HCT116 (cell line): ENCODE measurements at regions not wholly inside any gene's neighbourhood (a gene's known extent, or its start where the extent isn't known, plus 50 kb on each side); places are given as distances from the start of the nearest gene placed in this dataset.

ENCODE experiments used
- ATAC-seq: fragments of 200-7000 bp; cut with Tn5 transposase; 2 replicates; pipeline ENCODE4 v1.9.1; 2020; ENCODE audit warnings: mild to moderate bottlenecking, moderate library complexity
- BruUV-seq: library from RNA; stranded (reverse); fragments of 400-500 nt; replicated peaks from 2 replicates; lab custom pipeline; 2021; lab: Mats Ljungman, UMichigan
- CTCF ChIA-PET: fragments of 300-600 bp; sonication (Branson Sonifier 250); formaldehyde crosslinking; loops from one replicate; lab custom pipeline; 2021; ENCODE audit warnings: antibody characterized with exemption; lab: Charles Lee
- POLR2A ChIA-PET: fragments of 300-600, 350-600 bp; sonication (Branson Sonifier 250); formaldehyde crosslinking; loops from one replicate; lab custom pipeline; 2021; ENCODE audit warnings: antibody characterized with exemption; lab: Charles Lee
- RAD21 ChIA-PET, 2 experiments: fragments of 300-600 bp; sonication (Branson Sonifier 250); formaldehyde crosslinking; loops; one replicate each; lab custom pipeline; 2023; ENCODE audit warnings: low total read pairs in 2 of 2; ENCODE audit not compliant: uncharacterized antibody in 2 of 2, unreplicated experiment in 2 of 2, low non-redundant PET in 1 of 2; lab: Charles Lee
- DNase-seq: peaks from one replicate; pipeline ENCODE4 v3.0.0-alpha.2; 2010; ENCODE audit warnings: low read depth, low spot score
- H2AFZ ChIP-seq: fragments of 200-600 bp; shearing (Covaris generic), sonication (generic); 2 replicates; pipeline ENCODE4 v1.6.1; 2017; ENCODE audit warnings: low read depth, mixed run types, mixed read lengths, antibody characterized with exemption, low read length; ENCODE audit not compliant: poor library complexity, severe bottlenecking
- H3K27ac ChIP-seq: 2 replicates; pipeline ENCODE4 v1.5.1; 2012; ENCODE audit warnings: low read depth, low read length
- H3K27me3 ChIP-seq: fragments of 200-600 bp; sonication (generic); 2 replicates; pipeline ENCODE4 v1.6.1; 2016; ENCODE audit warnings: mixed run types, low read length, mixed read lengths; ENCODE audit not compliant: insufficient read depth
- H3K36me3 ChIP-seq, 2 experiments: fragments of 200-500 bp in 1 of 2; fragments of 200-600 bp in 1 of 2; sonication (Bioruptor generic) in 1 of 2; sonication (generic) in 1 of 2; 2 replicates each; pipeline versions ENCODE4 v1.5.1 to v1.6.1; 2014 to 2016; ENCODE audit warnings: low read length in 2 of 2, inconsistent platforms in 1 of 2, mixed read lengths in 1 of 2, mixed run types in 1 of 2; ENCODE audit not compliant: insufficient read depth in 2 of 2, control insufficient read depth in 1 of 2
- H3K4me1 ChIP-seq, 2 experiments: fragments of 200-600 bp in 1 of 2; sonication (generic) in 1 of 2; 2 replicates each; pipeline versions ENCODE4 v1.5.1 to v1.6.1; 2012 to 2017; ENCODE audit warnings: low read length in 2 of 2, inconsistent platforms in 1 of 2, mild to moderate bottlenecking in 1 of 2, mixed read lengths in 1 of 2, mixed run types in 1 of 2, moderate library complexity in 1 of 2; ENCODE audit not compliant: insufficient read depth in 2 of 2, control insufficient read depth in 1 of 2
- H3K4me2 ChIP-seq: fragments of 200-600 bp; sonication (generic); 2 replicates; pipeline ENCODE4 v1.6.1; 2017; ENCODE audit warnings: mixed run types, low read length, mixed read lengths
- H3K4me3 ChIP-seq, 2 experiments: fragments of 200-600 bp in 1 of 2; sonication (generic) in 1 of 2; replicated peaks in 1 of 2; 2 replicates each; pipeline ENCODE4 v1.5.1; 2011 to 2016; ENCODE audit warnings: low read length in 2 of 2, control low read depth in 1 of 2, low read depth in 1 of 2, mild to moderate bottlenecking in 1 of 2, mixed read lengths in 1 of 2, mixed run types in 1 of 2
- H3K79me2 ChIP-seq: fragments of 200-600 bp; sonication (generic); 2 replicates; pipeline ENCODE4 v1.6.1; 2017; ENCODE audit warnings: mild to moderate bottlenecking, mixed run types, low read length, moderate library complexity, mixed read lengths; ENCODE audit not compliant: insufficient read depth
- H3K9ac ChIP-seq: fragments of 200-600 bp; sonication (generic); 2 replicates; pipeline ENCODE4 v1.6.1; 2016; ENCODE audit warnings: low read length, mixed read lengths
- H3K9me2 ChIP-seq: fragments of 200-600 bp; sonication (generic), shearing (Covaris generic); 2 replicates; pipeline ENCODE4 v1.6.1; 2017; ENCODE audit warnings: mixed run types, mild to moderate bottlenecking, moderate library complexity; ENCODE audit not compliant: insufficient read depth
- H3K9me3 ChIP-seq, 2 experiments: fragments of 200-500 bp in 1 of 2; fragments of 200-600 bp in 1 of 2; sonication (Bioruptor generic) in 1 of 2; sonication (generic) in 1 of 2; 2 replicates each; pipeline ENCODE4 v1.6.1; 2014 to 2017; ENCODE audit warnings: low read length in 2 of 2, mixed read lengths in 2 of 2, inconsistent platforms in 1 of 2, low read depth in 1 of 2, mild to moderate bottlenecking in 1 of 2, mixed run types in 1 of 2, moderate library complexity in 1 of 2; ENCODE audit not compliant: control insufficient read depth in 1 of 2, insufficient read depth in 1 of 2
- H4K20me1 ChIP-seq: fragments of 200-600 bp; sonication (generic), shearing (Covaris generic); 2 replicates; pipeline ENCODE4 v1.6.1; 2017; ENCODE audit warnings: mixed run types, mild to moderate bottlenecking, moderate library complexity; ENCODE audit not compliant: insufficient read depth
- CEBPB ChIP-seq: IDR thresholded peaks from 2 replicates; pipeline ENCODE4 v1.6.1; 2012; ENCODE audit warnings: low read depth
- EGR1 ChIP-seq: IDR thresholded peaks from 2 replicates; pipeline ENCODE4 v1.6.1; 2012; ENCODE audit warnings: low read depth
- EZH2phosphoT487 ChIP-seq: fragments of 200-600 bp; IDR thresholded peaks from 2 replicates; pipeline ENCODE4 v1.6.1; 2018; ENCODE audit warnings: antibody characterized with exemption, borderline replicate concordance
- FOSL1 ChIP-seq: IDR thresholded peaks from 2 replicates; pipeline ENCODE4 v1.6.1; 2012; ENCODE audit warnings: low read depth
- JUND ChIP-seq: IDR thresholded peaks from 2 replicates; pipeline ENCODE4 v1.6.1; 2012
- POLR2A ChIP-seq: IDR thresholded peaks from 2 replicates; pipeline ENCODE4 v1.7.0; 2011; ENCODE audit warnings: borderline replicate concordance; ENCODE audit not compliant: insufficient read depth, insufficient read length; ENCODE audit errors: extremely low read depth
- POLR2AphosphoS5 ChIP-seq: IDR thresholded peaks from 2 replicates; pipeline ENCODE4 v1.6.1; 2011; ENCODE audit warnings: mild to moderate bottlenecking, low read depth, low read length, moderate library complexity
- RAD21 ChIP-seq: IDR thresholded peaks from 2 replicates; pipeline ENCODE4 v1.6.1; 2012; ENCODE audit warnings: low read depth, mild to moderate bottlenecking
- SIN3A ChIP-seq: IDR thresholded peaks from 2 replicates; pipeline ENCODE4 v1.6.1; 2012; ENCODE audit warnings: low read depth
- SP1 ChIP-seq: IDR thresholded peaks from 2 replicates; pipeline ENCODE4 v1.6.1; 2012; ENCODE audit warnings: low read depth
- SRF ChIP-seq: IDR thresholded peaks from 2 replicates; pipeline ENCODE4 v1.6.1; 2012; ENCODE audit warnings: low read depth
- TCF7L2 ChIP-seq: IDR thresholded peaks from 2 replicates; pipeline ENCODE4 v1.7.0; 2011; ENCODE audit warnings: borderline replicate concordance, inconsistent platforms; ENCODE audit not compliant: insufficient read depth, insufficient read length; ENCODE audit errors: extremely low read depth
- ZFX ChIP-seq: fragments of 450-650 bp; IDR thresholded peaks from 2 replicates; pipeline ENCODE4 v1.6.1; 2017
- ZNF274 ChIP-seq: fragments of 200-500 bp; sonication (Bioruptor generic); IDR thresholded peaks from 2 replicates; pipeline ENCODE4 v1.6.1; 2014; ENCODE audit warnings: mild to moderate bottlenecking, low read depth, low read length, inconsistent platforms
- intact Hi-C: fragments of 100-400 bp; cut with micrococcal nuclease; formaldehyde crosslinking; loops from 2 replicates; pipeline ENCODE4 v1.10.0; 2022
- TF ChIP-seq, protein P1 (sequence below): IDR thresholded peaks from 2 replicates; pipeline ENCODE4 v1.6.1; 2011; ENCODE audit warnings: mild to moderate bottlenecking, low read length, moderate library complexity; ENCODE audit not compliant: insufficient replicate concordance; ENCODE audit errors: extremely low read depth
- TF ChIP-seq, protein P2 (sequence below): IDR thresholded peaks from 2 replicates; pipeline ENCODE4 v1.6.1; 2012; ENCODE audit warnings: low read depth
- TF ChIP-seq, protein P3 (sequence below), 3 experiments: fragments of 200-600 bp in 1 of 3; sonication (generic) in 1 of 3; IDR thresholded peaks in 2 of 3; conservative IDR thresholded peaks in 1 of 3; 2 replicates each; pipeline ENCODE4 v1.5.1; 2012 to 2017; ENCODE audit warnings: low read depth in 2 of 3, low read length in 2 of 3, antibody characterized with exemption in 1 of 3, borderline replicate concordance in 1 of 3, control low read depth in 1 of 3, mild to moderate bottlenecking in 1 of 3, mixed read lengths in 1 of 3, mixed run types in 1 of 3, moderate library complexity in 1 of 3; ENCODE audit not compliant: insufficient read depth in 1 of 3

DNA sequence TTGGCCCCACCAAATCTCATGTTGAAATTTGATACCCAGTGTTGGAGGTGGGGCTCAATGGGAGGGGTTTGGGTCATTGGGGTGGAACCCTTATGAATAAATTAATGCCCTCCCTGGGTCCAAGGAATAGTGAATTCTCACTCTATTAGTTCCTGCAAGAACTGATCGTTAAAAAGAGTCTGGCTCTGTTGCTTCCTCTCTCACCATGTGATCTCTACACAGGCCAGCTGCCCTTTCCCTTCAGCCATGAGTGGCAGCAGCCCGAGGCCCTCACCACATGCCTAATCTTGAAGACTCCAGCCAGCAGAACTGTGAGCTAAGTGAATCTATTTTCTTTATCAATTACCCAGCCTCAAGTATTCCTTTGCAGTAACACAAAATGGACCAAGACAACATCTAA lies 106.0 kb downstream of the CAAP1 start (continued):
- TF ChIP-seq, protein P1, sequence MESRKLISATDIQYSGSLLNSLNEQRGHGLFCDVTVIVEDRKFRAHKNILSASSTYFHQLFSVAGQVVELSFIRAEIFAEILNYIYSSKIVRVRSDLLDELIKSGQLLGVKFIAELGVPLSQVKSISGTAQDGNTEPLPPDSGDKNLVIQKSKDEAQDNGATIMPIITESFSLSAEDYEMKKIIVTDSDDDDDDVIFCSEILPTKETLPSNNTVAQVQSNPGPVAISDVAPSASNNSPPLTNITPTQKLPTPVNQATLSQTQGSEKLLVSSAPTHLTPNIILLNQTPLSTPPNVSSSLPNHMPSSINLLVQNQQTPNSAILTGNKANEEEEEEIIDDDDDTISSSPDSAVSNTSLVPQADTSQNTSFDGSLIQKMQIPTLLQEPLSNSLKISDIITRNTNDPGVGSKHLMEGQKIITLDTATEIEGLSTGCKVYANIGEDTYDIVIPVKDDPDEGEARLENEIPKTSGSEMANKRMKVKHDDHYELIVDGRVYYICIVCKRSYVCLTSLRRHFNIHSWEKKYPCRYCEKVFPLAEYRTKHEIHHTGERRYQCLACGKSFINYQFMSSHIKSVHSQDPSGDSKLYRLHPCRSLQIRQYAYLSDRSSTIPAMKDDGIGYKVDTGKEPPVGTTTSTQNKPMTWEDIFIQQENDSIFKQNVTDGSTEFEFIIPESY = no peak
- TF ChIP-seq JUND (no peak), ZFX (no peak), RAD21 (no peak), TCF7L2 (no peak), SRF (no peak), EGR1 (no peak)

DNA sequence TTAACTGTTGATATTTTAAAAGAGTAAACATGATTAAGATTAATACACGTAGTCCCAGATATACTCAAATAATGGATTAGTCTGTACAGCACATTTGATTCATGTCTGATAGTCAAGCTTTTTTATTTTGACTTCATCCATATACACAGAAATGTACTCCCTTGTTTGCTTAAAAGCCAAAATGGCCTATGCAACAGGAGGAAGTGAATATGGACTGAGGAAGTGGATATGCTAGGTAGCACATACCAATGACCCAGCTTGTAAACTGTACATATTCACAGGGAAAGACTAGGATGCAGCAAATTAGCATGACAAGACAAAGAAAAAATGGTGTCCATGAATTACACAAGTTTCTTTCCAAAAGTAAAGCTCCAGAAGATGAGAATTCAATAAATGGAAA lies 109.7 kb downstream of the CAAP1 start:
- Histone ChIP-seq H3K4me2 (no peak overlapping the region), H4K20me1 (no peaks in the 10 kb centered on the region), H3K4me3 (no peak overlapping the region), H3K27ac (no peak overlapping the region), H3K79me2 (no peaks in the 10 kb centered on the region), H3K9me3 (no peaks in the 10 kb centered on the region), H3K36me3 (no peaks in the 10 kb centered on the region), H3K9ac (no peak overlapping the region), H3K27me3 (no peaks in the 10 kb centered on the region), H2AFZ (no peak overlapping the region), H3K4me1 (no peaks in the 10 kb centered on the region), H3K9me2 (no peaks in the 10 kb centered on the region)
- BruUV-seq = no TSS peak
- ChIA-PET RAD21 (no interaction called here), CTCF (no interaction called here), POLR2A (no interaction called here)
- intact Hi-C loops = no loop called here
- no peak for ATAC-seq
- DNase-seq = no peak
- TF ChIP-seq CEBPB (no peak), EGR1 (no peak), POLR2AphosphoS5 (no peak), POLR2A (no peak), RAD21 (no peak), ZNF274 (no peak), JUND (no peak), FOSL1 (no peak), SP1 (no peak), EZH2phosphoT487 (no peak), TCF7L2 (no peak), ZFX (no peak), SIN3A (no peak)
- TF ChIP-seq, protein P2, sequence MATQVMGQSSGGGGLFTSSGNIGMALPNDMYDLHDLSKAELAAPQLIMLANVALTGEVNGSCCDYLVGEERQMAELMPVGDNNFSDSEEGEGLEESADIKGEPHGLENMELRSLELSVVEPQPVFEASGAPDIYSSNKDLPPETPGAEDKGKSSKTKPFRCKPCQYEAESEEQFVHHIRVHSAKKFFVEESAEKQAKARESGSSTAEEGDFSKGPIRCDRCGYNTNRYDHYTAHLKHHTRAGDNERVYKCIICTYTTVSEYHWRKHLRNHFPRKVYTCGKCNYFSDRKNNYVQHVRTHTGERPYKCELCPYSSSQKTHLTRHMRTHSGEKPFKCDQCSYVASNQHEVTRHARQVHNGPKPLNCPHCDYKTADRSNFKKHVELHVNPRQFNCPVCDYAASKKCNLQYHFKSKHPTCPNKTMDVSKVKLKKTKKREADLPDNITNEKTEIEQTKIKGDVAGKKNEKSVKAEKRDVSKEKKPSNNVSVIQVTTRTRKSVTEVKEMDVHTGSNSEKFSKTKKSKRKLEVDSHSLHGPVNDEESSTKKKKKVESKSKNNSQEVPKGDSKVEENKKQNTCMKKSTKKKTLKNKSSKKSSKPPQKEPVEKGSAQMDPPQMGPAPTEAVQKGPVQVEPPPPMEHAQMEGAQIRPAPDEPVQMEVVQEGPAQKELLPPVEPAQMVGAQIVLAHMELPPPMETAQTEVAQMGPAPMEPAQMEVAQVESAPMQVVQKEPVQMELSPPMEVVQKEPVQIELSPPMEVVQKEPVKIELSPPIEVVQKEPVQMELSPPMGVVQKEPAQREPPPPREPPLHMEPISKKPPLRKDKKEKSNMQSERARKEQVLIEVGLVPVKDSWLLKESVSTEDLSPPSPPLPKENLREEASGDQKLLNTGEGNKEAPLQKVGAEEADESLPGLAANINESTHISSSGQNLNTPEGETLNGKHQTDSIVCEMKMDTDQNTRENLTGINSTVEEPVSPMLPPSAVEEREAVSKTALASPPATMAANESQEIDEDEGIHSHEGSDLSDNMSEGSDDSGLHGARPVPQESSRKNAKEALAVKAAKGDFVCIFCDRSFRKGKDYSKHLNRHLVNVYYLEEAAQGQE = no peak
- TF ChIP-seq, protein P3, sequence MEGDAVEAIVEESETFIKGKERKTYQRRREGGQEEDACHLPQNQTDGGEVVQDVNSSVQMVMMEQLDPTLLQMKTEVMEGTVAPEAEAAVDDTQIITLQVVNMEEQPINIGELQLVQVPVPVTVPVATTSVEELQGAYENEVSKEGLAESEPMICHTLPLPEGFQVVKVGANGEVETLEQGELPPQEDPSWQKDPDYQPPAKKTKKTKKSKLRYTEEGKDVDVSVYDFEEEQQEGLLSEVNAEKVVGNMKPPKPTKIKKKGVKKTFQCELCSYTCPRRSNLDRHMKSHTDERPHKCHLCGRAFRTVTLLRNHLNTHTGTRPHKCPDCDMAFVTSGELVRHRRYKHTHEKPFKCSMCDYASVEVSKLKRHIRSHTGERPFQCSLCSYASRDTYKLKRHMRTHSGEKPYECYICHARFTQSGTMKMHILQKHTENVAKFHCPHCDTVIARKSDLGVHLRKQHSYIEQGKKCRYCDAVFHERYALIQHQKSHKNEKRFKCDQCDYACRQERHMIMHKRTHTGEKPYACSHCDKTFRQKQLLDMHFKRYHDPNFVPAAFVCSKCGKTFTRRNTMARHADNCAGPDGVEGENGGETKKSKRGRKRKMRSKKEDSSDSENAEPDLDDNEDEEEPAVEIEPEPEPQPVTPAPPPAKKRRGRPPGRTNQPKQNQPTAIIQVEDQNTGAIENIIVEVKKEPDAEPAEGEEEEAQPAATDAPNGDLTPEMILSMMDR (IDR thresholded peaks at IDR 0.05 in 2 of 3, conservative IDR thresholded peaks at IDR 0.05 in 1 of 3; ENCODE audit: borderline replicate concordance in 1 of 3, insufficient read depth in 1 of 3, low read depth in 2 of 3, low read length in 2 of 3) = no peak
- TF ChIP-seq, protein P1 = no peak
